ENCODE measurements at regions not wholly inside any gene's neighbourhood (a gene's known extent, or its start where the extent isn't known, plus 50 kb on each side); places are given as distances from the start of the nearest gene placed in this dataset.

DNA sequence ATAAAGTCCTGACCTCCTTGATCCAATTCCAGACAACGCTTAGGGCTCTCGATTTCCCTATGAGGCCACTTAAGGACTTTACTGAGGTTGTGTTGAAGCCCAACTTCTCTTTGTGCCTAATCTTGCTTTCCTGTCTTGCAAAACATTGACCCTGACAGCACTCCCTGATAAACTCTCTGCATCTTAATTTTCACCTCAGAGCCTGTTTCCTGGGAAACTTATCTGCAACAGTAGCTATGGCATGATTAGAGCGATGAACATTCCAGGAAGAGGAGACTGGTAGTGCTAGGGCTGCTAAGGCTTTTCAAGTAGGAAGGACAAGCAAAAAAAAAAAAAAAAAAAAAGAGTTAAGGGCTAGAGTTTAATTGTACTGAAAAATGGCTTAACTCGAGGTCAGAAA lies 118.9 kb downstream of the RGS21 start:
- TF ChIP-seq ZNF274 (IDR thresholded peaks at IDR 0.05; ENCODE audit: low read depth, low read length): no peak
- no peak for TF ChIP-seq YY1 (IDR thresholded peaks at IDR 0.05; ENCODE audit: insufficient read depth, insufficient read length)

All from NT2/D1 (cell line).